LNCaP clone FGC (cell line): ENCODE measurements at regions not wholly inside any gene's neighbourhood (a gene's known extent, or its start where the extent isn't known, plus 50 kb on each side); places are given as distances from the start of the nearest gene placed in this dataset.

Source experiments
- DNase-seq: peaks from one replicate; pipeline ENCODE4 v3.0.0-alpha.2; 2011; ENCODE audit warnings: low read depth
- H3K4me3 ChIP-seq: 2 replicates; pipeline ENCODE4 v1.5.1; 2011; ENCODE audit warnings: mild to moderate bottlenecking, low read depth, low read length, control low read depth
- CTCF ChIP-seq: IDR thresholded peaks from 2 replicates; pipeline ENCODE4 v1.5.1; 2012; ENCODE audit warnings: mild to moderate bottlenecking; ENCODE audit not compliant: control insufficient read depth, insufficient read depth; ENCODE audit errors: extremely low read depth

GRCh38 chr13:87052731-87053130 lies 618.4 kb upstream of the SLITRK5 start:
- no peak for DNase-seq
- no peak for TF ChIP-seq CTCF
- H3K4me3 ChIP-seq = no peak overlapping the region

GRCh38 chr13:87057807-87058520 lies 613.2 kb upstream of the SLITRK5 start:
- no peak overlapping the region for H3K4me3 ChIP-seq
- DNase-seq = no peak
- TF ChIP-seq CTCF = no peak

- DNase-seq = no peak
- no peak for TF ChIP-seq CTCF
- no peak overlapping the region for H3K4me3 ChIP-seq
Measured at GRCh38 chr13:87058786-87059329, 612.3 kb upstream of the SLITRK5 start.

GRCh38 chr13:87078947-87079795 lies 592.0 kb upstream of the SLITRK5 start:
- no peak for TF ChIP-seq CTCF
- no peak for DNase-seq
- H3K4me3 ChIP-seq = no peak overlapping the region

- DNase-seq = no peak
- no peak overlapping the region for H3K4me3 ChIP-seq
- TF ChIP-seq CTCF = no peak
Measured at GRCh38 chr13:87080100-87080779, 590.9 kb upstream of the SLITRK5 start.

GRCh38 chr13:87084192-87084591 lies 587.0 kb upstream of the SLITRK5 start:
- no peak overlapping the region for H3K4me3 ChIP-seq
- TF ChIP-seq CTCF = peak; percentile 35
- DNase-seq = peak; percentile 1
